ENCODE measurements at regions not wholly inside any gene's neighbourhood (a gene's known extent, or its start where the extent isn't known, plus 50 kb on each side); places are given as distances from the start of the nearest gene placed in this dataset.

DNA sequence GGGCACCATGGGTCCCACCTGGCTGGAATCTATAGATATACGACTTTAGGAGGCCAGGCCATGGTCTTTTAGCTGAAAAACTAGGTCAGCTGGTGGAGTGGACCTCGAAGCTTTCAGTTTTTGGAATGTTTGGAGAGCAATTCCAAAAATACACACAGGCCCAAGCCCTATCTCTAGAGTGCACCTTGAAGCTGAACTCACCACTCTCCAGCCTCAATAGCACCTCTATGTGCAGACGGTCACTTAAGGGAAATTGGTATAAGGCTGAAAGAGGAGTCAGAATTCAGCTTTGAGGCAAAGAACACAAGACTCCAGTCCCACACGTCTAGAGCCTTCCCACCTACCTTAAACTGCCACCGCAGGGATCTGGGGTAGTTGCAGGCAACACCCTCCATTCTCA lies 56.4 kb upstream of the KATNAL1 start:
- in situ Hi-C loops (cut with HindIII; ENCODE audit: low pct_unique_long_range_greater_than_20kb, low sequenced_read_pairs) (no loop called here), intact Hi-C loops (cut with micrococcal nuclease; ENCODE audit: unreplicated experiment) (no loop called here)
- TF ChIP-seq, protein P1, sequence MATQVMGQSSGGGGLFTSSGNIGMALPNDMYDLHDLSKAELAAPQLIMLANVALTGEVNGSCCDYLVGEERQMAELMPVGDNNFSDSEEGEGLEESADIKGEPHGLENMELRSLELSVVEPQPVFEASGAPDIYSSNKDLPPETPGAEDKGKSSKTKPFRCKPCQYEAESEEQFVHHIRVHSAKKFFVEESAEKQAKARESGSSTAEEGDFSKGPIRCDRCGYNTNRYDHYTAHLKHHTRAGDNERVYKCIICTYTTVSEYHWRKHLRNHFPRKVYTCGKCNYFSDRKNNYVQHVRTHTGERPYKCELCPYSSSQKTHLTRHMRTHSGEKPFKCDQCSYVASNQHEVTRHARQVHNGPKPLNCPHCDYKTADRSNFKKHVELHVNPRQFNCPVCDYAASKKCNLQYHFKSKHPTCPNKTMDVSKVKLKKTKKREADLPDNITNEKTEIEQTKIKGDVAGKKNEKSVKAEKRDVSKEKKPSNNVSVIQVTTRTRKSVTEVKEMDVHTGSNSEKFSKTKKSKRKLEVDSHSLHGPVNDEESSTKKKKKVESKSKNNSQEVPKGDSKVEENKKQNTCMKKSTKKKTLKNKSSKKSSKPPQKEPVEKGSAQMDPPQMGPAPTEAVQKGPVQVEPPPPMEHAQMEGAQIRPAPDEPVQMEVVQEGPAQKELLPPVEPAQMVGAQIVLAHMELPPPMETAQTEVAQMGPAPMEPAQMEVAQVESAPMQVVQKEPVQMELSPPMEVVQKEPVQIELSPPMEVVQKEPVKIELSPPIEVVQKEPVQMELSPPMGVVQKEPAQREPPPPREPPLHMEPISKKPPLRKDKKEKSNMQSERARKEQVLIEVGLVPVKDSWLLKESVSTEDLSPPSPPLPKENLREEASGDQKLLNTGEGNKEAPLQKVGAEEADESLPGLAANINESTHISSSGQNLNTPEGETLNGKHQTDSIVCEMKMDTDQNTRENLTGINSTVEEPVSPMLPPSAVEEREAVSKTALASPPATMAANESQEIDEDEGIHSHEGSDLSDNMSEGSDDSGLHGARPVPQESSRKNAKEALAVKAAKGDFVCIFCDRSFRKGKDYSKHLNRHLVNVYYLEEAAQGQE (IDR thresholded peaks at IDR 0.05; ENCODE audit: insufficient read depth in 1 of 2, low read depth in 2 of 2, low read length in 1 of 2) = no peak
- TF ChIP-seq SIN3A (IDR thresholded peaks at IDR 0.05; ENCODE audit: borderline replicate concordance, insufficient read depth, low read depth, low read length) (no peak), TCF7L2 (IDR thresholded peaks at IDR 0.05; ENCODE audit: low read depth, low read length) (no peak), POLR2AphosphoS5 (IDR thresholded peaks at IDR 0.05; ENCODE audit: low read depth, low read length) (no peak)
- TF ChIP-seq, protein P2, sequence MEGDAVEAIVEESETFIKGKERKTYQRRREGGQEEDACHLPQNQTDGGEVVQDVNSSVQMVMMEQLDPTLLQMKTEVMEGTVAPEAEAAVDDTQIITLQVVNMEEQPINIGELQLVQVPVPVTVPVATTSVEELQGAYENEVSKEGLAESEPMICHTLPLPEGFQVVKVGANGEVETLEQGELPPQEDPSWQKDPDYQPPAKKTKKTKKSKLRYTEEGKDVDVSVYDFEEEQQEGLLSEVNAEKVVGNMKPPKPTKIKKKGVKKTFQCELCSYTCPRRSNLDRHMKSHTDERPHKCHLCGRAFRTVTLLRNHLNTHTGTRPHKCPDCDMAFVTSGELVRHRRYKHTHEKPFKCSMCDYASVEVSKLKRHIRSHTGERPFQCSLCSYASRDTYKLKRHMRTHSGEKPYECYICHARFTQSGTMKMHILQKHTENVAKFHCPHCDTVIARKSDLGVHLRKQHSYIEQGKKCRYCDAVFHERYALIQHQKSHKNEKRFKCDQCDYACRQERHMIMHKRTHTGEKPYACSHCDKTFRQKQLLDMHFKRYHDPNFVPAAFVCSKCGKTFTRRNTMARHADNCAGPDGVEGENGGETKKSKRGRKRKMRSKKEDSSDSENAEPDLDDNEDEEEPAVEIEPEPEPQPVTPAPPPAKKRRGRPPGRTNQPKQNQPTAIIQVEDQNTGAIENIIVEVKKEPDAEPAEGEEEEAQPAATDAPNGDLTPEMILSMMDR (IDR thresholded peaks at IDR 0.05) = no peak
- no peak for DNase-seq (ENCODE audit: low read depth, low spot score)
- POLR2A ChIA-PET = no interaction called here
- Histone ChIP-seq H3K36me3 (ENCODE audit: control insufficient read depth, insufficient read depth, low read length) (no peaks in the 10 kb centered on the region), H3K4me3 (ENCODE audit: low read depth in 2 of 2, low read length in 2 of 2) (no peak overlapping the region), H3K9me3 (ENCODE audit: control insufficient read depth, insufficient read depth, low read depth, low read length) (no peaks in the 10 kb centered on the region), H3K27ac (ENCODE audit: low read length) (no peak overlapping the region), H3K4me1 (ENCODE audit: control insufficient read depth, insufficient read depth, low read length) (no peaks in the 10 kb centered on the region; the same call in 1 of the 2 replicates), H3K27me3 (ENCODE audit: control insufficient read depth, insufficient read depth, low read length) (no peaks in the 10 kb centered on the region)
- no TSS peak for BruUV-seq (replicated peaks)
- ATAC-seq = no peak
- CTCF ChIA-PET = no interaction called here

DNA sequence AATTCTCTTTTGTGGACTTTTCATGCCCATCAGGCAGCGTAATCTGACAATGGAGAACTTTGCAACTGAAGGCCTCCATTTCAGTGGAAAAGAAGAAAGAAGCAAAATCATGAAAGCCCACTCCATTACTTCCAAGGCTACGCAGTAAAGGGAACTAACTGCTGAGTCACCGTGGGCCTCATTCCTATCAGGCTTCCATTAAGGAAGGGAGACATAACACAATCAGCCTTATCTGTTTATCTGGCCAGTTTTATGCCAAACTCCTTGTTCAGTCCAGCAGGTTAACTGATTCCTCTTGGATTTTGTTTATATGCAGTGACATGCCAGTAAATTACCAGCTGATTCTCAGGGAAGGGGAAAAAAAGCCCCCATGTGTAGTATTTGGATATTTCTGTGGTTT lies 56.8 kb upstream of the KATNAL1 start:
- POLR2A ChIA-PET = no interaction called here

More for the DNA sequence above, 56.8 kb upstream of the KATNAL1 start:
- TF ChIP-seq TCF7L2 (IDR thresholded peaks at IDR 0.05; ENCODE audit: low read depth, low read length) (no peak), POLR2AphosphoS5 (IDR thresholded peaks at IDR 0.05; ENCODE audit: low read depth, low read length) (no peak), SIN3A (IDR thresholded peaks at IDR 0.05; ENCODE audit: borderline replicate concordance, insufficient read depth, low read depth, low read length) (no peak)
- TF ChIP-seq, protein P1 (IDR thresholded peaks at IDR 0.05; ENCODE audit: insufficient read depth in 1 of 2, low read depth in 2 of 2, low read length in 1 of 2) = no peak
- TF ChIP-seq, protein P2 (IDR thresholded peaks at IDR 0.05) = no peak
- in situ Hi-C loops (cut with HindIII; ENCODE audit: low pct_unique_long_range_greater_than_20kb, low sequenced_read_pairs) (no loop called here), intact Hi-C loops (cut with micrococcal nuclease; ENCODE audit: unreplicated experiment) (no loop called here)
- Histone ChIP-seq H3K9me3 (ENCODE audit: control insufficient read depth, insufficient read depth, low read depth, low read length) (no peaks in the 10 kb centered on the region), H3K4me1 (ENCODE audit: control insufficient read depth, insufficient read depth, low read length) (no peaks in the 10 kb centered on the region; the same call in 1 of the 2 replicates), H3K27me3 (ENCODE audit: control insufficient read depth, insufficient read depth, low read length) (no peaks in the 10 kb centered on the region), H3K36me3 (ENCODE audit: control insufficient read depth, insufficient read depth, low read length) (no peaks in the 10 kb centered on the region), H3K4me3 (ENCODE audit: low read depth in 2 of 2, low read length in 2 of 2) (no peak overlapping the region), H3K27ac (ENCODE audit: low read length) (no peak overlapping the region)
- DNase-seq (ENCODE audit: low read depth, low spot score) (no peak), ATAC-seq (no peak)
- CTCF ChIA-PET = no interaction called here
- BruUV-seq (replicated peaks) = no TSS peak

Data from Panc1 (cell line).